ENCODE measurements at regions not wholly inside any gene's neighbourhood (a gene's known extent, or its start where the extent isn't known, plus 50 kb on each side); places are given as distances from the start of the nearest gene placed in this dataset.

- TF ChIP-seq TAF1 (IDR thresholded peaks at IDR 0.05; ENCODE audit: borderline replicate concordance, insufficient read depth, low read length): no peak
- no peak for TF ChIP-seq POLR2AphosphoS5 (IDR thresholded peaks at IDR 0.05; ENCODE audit: low read depth, low read length)
- TF ChIP-seq SIN3A (IDR thresholded peaks at IDR 0.05; ENCODE audit: borderline replicate concordance, insufficient read depth, low read length): no peak
- no peak for TF ChIP-seq REST (IDR thresholded peaks at IDR 0.05; ENCODE audit: insufficient read depth in 1 of 2, low read depth in 2 of 2, low read length in 2 of 2)
- TF ChIP-seq FOXP2 (optimal IDR thresholded peaks at IDR 0.05; ENCODE audit: borderline replicate concordance, extremely low read depth, extremely low read length, insufficient read depth): no peak
These were observed 185.2 kb downstream of the KLF13 start for GRCh38 chr15:31511707-31512310.

- TF ChIP-seq REST (IDR thresholded peaks at IDR 0.05; ENCODE audit: insufficient read depth in 1 of 2, low read depth in 2 of 2, low read length in 2 of 2) (no peak), POLR2AphosphoS5 (IDR thresholded peaks at IDR 0.05; ENCODE audit: low read depth, low read length) (no peak), TAF1 (IDR thresholded peaks at IDR 0.05; ENCODE audit: borderline replicate concordance, insufficient read depth, low read length) (no peak)
These were observed 186.5 kb downstream of the KLF13 start for GRCh38 chr15:31513178-31513577.

GRCh38 chr15:31516440-31516839, 189.8 kb downstream of the KLF13 start:
- TF ChIP-seq TAF1 (IDR thresholded peaks at IDR 0.05; ENCODE audit: borderline replicate concordance, insufficient read depth, low read length) (no peak), SIN3A (IDR thresholded peaks at IDR 0.05; ENCODE audit: borderline replicate concordance, insufficient read depth, low read length) (no peak), REST (IDR thresholded peaks at IDR 0.05; ENCODE audit: insufficient read depth in 1 of 2, low read depth in 2 of 2, low read length in 2 of 2) (no peak), POLR2AphosphoS5 (IDR thresholded peaks at IDR 0.05; ENCODE audit: low read depth, low read length) (no peak), FOXP2 (optimal IDR thresholded peaks at IDR 0.05; ENCODE audit: borderline replicate concordance, extremely low read depth, extremely low read length, insufficient read depth) (no peak)

GRCh38 chr15:31516874-31517273, 190.2 kb downstream of the KLF13 start:
- no peak for TF ChIP-seq FOXP2 (optimal IDR thresholded peaks at IDR 0.05; ENCODE audit: borderline replicate concordance, extremely low read depth, extremely low read length, insufficient read depth)
- no peak for TF ChIP-seq REST (IDR thresholded peaks at IDR 0.05; ENCODE audit: insufficient read depth in 1 of 2, low read depth in 2 of 2, low read length in 2 of 2)
- TF ChIP-seq POLR2AphosphoS5 (IDR thresholded peaks at IDR 0.05; ENCODE audit: low read depth, low read length): no peak
- TF ChIP-seq SIN3A (IDR thresholded peaks at IDR 0.05; ENCODE audit: borderline replicate concordance, insufficient read depth, low read length): no peak

- TF ChIP-seq POLR2AphosphoS5 (IDR thresholded peaks at IDR 0.05; ENCODE audit: low read depth, low read length) (no peak), REST (IDR thresholded peaks at IDR 0.05; ENCODE audit: insufficient read depth in 1 of 2, low read depth in 2 of 2, low read length in 2 of 2) (no peak), TAF1 (IDR thresholded peaks at IDR 0.05; ENCODE audit: borderline replicate concordance, insufficient read depth, low read length) (no peak), SIN3A (IDR thresholded peaks at IDR 0.05; ENCODE audit: borderline replicate concordance, insufficient read depth, low read length) (no peak), FOXP2 (optimal IDR thresholded peaks at IDR 0.05; ENCODE audit: borderline replicate concordance, extremely low read depth, extremely low read length, insufficient read depth) (no peak)
These were observed 191.1 kb downstream of the KLF13 start for GRCh38 chr15:31517711-31518110.

Measured in PFSK-1 (cell line).